Motor neuron (in vitro differentiated cells): ENCODE measurements at regions not wholly inside any gene's neighbourhood (a gene's known extent, or its start where the extent isn't known, plus 50 kb on each side); places are given as distances from the start of the nearest gene placed in this dataset.

Experiments
- ATAC-seq, 8 experiments: fragments of 200-7000 bp; cut with Tn5 transposase; replicated peaks in 6 of 8; 2 replicates each; pipeline ENCODE4 v1.8.0; 2021; ENCODE audit warnings: mild to moderate bottlenecking in 8 of 8, moderate library complexity in 8 of 8
- H3K27ac ChIP-seq, 2 donors: fragments of 250-450 bp; sonication (Bioruptor Pico); 2 replicates each; pipeline ENCODE4 v1.9.0; 2021; ENCODE audit warnings: antibody characterized with exemption in 2 of 2, mild to moderate bottlenecking in 2 of 2, moderate library complexity in 1 of 2
- H3K4me1 ChIP-seq, 2 donors: fragments of 250-450 bp; sonication (Bioruptor Pico); replicated peaks in 1 of 2; 2 replicates each; pipeline ENCODE4 v1.6.1; 2021; ENCODE audit warnings: antibody characterized with exemption in 2 of 2, mild to moderate bottlenecking in 2 of 2, moderate library complexity in 1 of 2
- H3K4me3 ChIP-seq, 5 donors: fragments of 250-450 bp; sonication (Bioruptor Pico); 2 replicates each; pipeline ENCODE4 v1.9.0; 2021; ENCODE audit warnings: antibody characterized with exemption in 5 of 5, mild to moderate bottlenecking in 5 of 5, moderate library complexity in 4 of 5
- WGBS, 10 experiments: fragments of 450-650 bp; shearing (Covaris generic); methylation state at CpG; one replicate each; pipeline ENCODE4 v1.0.0; 2022; 5-methylcytosine and 5-hydroxymethylcytosine counted together
- in situ Hi-C, 9 experiments: fragments of 400-800 bp; cut with MboI; loops; one replicate each; pipeline ENCODE4 v1.15.0; 2021; ENCODE audit warnings: low sequenced_read_pairs in 9 of 9, low pct_unique_long_range_greater_than_20kb in 2 of 9; ENCODE audit not compliant: unreplicated experiment in 9 of 9

DNA sequence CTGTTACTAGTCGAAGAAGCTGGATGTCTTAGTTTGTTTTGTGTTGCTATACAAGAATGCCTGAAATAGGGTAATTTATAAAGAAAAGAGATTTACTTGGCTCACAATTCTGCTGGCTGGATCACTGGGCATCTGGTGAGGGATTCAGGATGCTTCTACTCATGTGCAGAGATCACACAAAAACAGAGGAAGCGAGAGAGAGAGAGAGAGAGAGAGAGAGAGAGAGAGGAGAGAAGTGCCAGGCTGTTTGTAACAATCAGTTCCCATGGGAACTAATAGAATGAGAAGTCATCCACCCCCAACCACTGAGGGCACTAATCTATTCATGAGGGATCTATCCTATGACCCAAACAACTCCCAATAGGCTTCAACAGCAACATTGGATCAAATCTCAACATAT is 66.2 kb upstream of the FAM9A start:
- ATAC-seq = peak in 1 of 8 experiments; percentile 45
- WGBS, 10 experiments = 29 to 100% (median 67%) methylated on average over 1 to 2 of the region's 2 CpGs; no CpG with 5 or more reads in 6 of the 10 experiments

DNA sequence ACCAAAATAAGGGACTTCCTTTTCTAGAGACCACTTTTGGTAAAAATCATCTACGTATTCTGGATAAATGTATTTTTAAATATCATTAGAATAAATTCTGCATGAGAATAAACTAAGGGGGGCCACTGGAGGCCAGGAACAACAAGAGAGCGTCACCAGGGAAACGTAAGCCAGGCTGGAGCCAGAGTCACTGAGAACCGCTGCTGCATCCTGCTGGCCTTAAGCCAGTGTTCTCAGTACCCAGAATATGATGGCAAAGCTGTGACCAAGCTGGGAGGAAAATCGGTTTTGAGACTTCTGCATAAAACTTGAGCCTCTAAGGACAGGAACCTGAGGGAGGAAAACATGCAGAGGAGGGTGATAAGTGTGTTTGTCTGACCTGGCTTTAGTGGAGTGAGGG is 63.0 kb upstream of the FAM9A start:
- 0 to 82% (median 23%) methylated on average over 1 to 5 of the region's 5 CpGs; no CpG with 5 or more reads in 4 of the 10 experiments for WGBS, 10 experiments
- in situ Hi-C loops = no loop called here
- Histone ChIP-seq H3K27ac (no peak overlapping the region), H3K4me1 (peaks cover 4% of the 10 kb centered on the region in 2 donors), H3K4me3 (no peak overlapping the region)
- peak in 4 of 8 experiments; percentile 49 to 82 (median 51) for ATAC-seq

More for the DNA sequence above, 66.2 kb upstream of the FAM9A start:
- Histone ChIP-seq H3K4me1 (peaks cover 2 to 4% of the 10 kb centered on the region in 2 donors), H3K27ac (no peak overlapping the region), H3K4me3 (no peak overlapping the region)
- in situ Hi-C loops = no loop called here

DNA sequence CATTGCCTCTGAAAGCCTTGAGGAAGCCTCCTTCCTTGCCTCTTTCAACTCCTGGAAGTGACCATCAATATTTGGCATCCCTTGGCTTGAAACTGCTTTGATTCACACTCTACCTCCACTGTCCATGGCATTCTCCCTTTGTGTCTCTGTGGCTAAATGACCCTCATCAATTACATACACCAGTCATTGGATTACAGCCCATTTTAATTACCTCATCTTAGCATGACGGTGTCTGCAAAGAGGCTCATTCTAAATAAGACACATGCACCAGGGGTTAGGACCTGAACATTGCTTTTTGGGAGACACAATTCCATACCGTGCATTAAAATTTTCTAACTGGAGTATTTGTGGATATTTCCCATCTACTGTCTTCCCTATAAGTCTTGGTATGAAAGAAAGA is 60.7 kb upstream of the FAM9A start:
- peaks cover 2 to 4% of the 10 kb centered on the region in 2 donors for H3K4me1 ChIP-seq
- peak in 2 of 8 experiments; percentile 63 to 70 for ATAC-seq
- in situ Hi-C loops = no loop called here

DNA sequence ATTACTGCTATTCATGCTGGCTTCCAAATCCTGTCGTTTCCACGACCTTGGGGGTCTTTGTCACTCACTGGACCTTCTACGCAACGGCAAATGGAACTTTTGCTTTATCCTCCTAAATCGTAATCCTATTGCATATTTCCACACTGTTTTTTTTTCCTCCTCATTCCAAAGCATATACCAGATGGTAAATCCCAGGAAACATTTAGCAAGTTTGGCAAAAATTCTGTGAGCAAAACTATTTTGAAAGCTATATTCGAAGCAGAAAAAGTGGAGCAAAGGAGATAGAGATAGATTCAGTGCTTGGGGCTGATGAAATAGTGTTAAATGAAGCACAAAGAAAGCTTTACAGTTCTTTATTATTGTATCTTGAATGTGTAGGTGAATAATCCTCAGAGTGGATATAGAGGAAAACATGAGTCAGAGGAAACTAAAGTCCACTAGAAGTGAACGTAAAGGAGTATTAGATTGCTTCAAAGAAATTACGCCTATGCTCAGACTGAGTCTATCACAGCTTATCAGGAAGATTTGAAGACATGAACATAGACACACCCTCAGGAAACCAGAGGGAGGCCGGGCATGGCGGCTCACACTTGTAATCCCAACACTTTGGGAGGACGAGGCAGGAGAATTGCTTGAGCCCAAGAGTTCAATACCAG is 50.2 kb upstream of the FAM9A start:
- WGBS, 10 experiments = 35 to 100% (median 94%) methylated on average over 1 to 11 of the region's 11 CpGs; no CpG with 5 or more reads in 1 of the 10 experiments
- H3K4me1 ChIP-seq = peaks cover 0 to 7% of the 10 kb centered on the region in 2 donors
- no peak overlapping the region for H3K4me3 ChIP-seq
- in situ Hi-C loops = no loop called here
- no peak for ATAC-seq
- H3K27ac ChIP-seq = no peak overlapping the region

More for the DNA sequence above, 60.7 kb upstream of the FAM9A start:
- Histone ChIP-seq H3K4me3 (no peak overlapping the region), H3K27ac (no peak overlapping the region)
- WGBS, 10 experiments = 31 to 92% methylated on average over 2 of the region's 2 CpGs; no CpG with 5 or more reads in 8 of the 10 experiments
